ENCODE measurements at regions not wholly inside any gene's neighbourhood (a gene's known extent, or its start where the extent isn't known, plus 50 kb on each side); places are given as distances from the start of the nearest gene placed in this dataset.

DNA sequence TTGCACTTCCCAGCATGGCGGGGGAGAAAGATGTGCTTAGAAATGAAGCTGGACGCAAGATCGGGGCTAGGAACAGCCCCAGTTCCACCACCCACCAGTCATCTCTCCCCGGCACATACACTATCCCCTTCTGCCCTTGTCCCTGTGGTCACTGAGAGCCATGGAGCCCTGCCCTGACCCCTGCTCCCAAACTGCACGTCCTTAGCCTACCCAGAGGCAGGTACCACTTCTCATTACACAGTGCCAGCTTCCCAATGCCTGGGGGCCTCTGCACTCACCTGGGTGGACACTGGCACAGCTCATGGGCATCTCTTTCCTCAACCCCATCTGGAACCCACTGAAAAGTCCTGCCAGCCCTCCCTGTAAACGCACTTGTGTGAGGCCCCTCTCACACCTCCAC lies 139.3 kb upstream of the PRR20G start:
- no peaks in the 10 kb centered on the region for H3K9me1 ChIP-seq (replicated peaks; ENCODE audit: control insufficient read depth, extremely low read depth, insufficient read depth, low read length)
- H3K4me3 ChIP-seq (replicated peaks in 1 of 3; ENCODE audit: insufficient read depth in 1 of 3, low read depth in 1 of 3, low read length in 3 of 3), result no peak overlapping the region
- no peak overlapping the region for H2AFZ ChIP-seq (ENCODE audit: low read depth, low read length)
- DNase-seq (ENCODE audit: low read depth, low spot score) (no peak), FAIRE-seq (no peak)
- no peak overlapping the region for H3K27ac ChIP-seq (ENCODE audit: insufficient read depth, low read depth, low read length)
- H3K9me3 ChIP-seq (replicated peaks; ENCODE audit: control insufficient read depth, insufficient read depth, low read length), result no peaks in the 10 kb centered on the region
- dilution Hi-C loops (cut with MboI; ENCODE audit: extremely low pct_ligation_motif_present, low sequenced_read_pairs) (no loop called here), intact Hi-C loops (cut with micrococcal nuclease) (no loop called here)
- TF ChIP-seq GATA2 (IDR thresholded peaks at IDR 0.05; ENCODE audit: insufficient read depth, insufficient read length, low read depth, low read length), result no peak
- TF ChIP-seq POLR2A (IDR thresholded peaks at IDR 0.05; ENCODE audit: low read depth, low read length), result no peak
- TF ChIP-seq MYC (IDR thresholded peaks at IDR 0.05; ENCODE audit: low read depth, low read length), result no peak
- no peak for TF ChIP-seq JUN (IDR thresholded peaks at IDR 0.05; ENCODE audit: borderline replicate concordance, insufficient read depth, insufficient read length, low read depth)
- TF ChIP-seq FOS (IDR thresholded peaks at IDR 0.05; ENCODE audit: borderline replicate concordance, insufficient read depth, low read length), result no peak
- no peak for TF ChIP-seq EZH2 (IDR thresholded peaks at IDR 0.05; ENCODE audit: borderline replicate concordance, low read depth, low read length, severe bottlenecking)
- TF ChIP-seq, protein P1, sequence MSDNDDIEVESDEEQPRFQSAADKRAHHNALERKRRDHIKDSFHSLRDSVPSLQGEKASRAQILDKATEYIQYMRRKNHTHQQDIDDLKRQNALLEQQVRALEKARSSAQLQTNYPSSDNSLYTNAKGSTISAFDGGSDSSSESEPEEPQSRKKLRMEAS (IDR thresholded peaks at IDR 0.05; ENCODE audit: insufficient read depth, insufficient read length), result no peak
- TF ChIP-seq, protein P2, sequence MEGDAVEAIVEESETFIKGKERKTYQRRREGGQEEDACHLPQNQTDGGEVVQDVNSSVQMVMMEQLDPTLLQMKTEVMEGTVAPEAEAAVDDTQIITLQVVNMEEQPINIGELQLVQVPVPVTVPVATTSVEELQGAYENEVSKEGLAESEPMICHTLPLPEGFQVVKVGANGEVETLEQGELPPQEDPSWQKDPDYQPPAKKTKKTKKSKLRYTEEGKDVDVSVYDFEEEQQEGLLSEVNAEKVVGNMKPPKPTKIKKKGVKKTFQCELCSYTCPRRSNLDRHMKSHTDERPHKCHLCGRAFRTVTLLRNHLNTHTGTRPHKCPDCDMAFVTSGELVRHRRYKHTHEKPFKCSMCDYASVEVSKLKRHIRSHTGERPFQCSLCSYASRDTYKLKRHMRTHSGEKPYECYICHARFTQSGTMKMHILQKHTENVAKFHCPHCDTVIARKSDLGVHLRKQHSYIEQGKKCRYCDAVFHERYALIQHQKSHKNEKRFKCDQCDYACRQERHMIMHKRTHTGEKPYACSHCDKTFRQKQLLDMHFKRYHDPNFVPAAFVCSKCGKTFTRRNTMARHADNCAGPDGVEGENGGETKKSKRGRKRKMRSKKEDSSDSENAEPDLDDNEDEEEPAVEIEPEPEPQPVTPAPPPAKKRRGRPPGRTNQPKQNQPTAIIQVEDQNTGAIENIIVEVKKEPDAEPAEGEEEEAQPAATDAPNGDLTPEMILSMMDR (IDR thresholded peaks at IDR 0.05; ENCODE audit: extremely low read depth in 1 of 2, insufficient read depth in 1 of 2, low read depth in 1 of 2, low read length in 2 of 2), result no peak
- no peak for TF ChIP-seq POLR2AphosphoS5 (IDR thresholded peaks at IDR 0.05; ENCODE audit: insufficient read depth, low read depth, low read length)
- H3K9ac ChIP-seq (replicated peaks; ENCODE audit: extremely low read depth, insufficient read depth, low read length), result no peak overlapping the region
- H3K4me1 ChIP-seq (ENCODE audit: control insufficient read depth, extremely low read depth, insufficient read depth, low read length), result no peaks in the 10 kb centered on the region
- no peaks in the 10 kb centered on the region for H4K20me1 ChIP-seq (replicated peaks; ENCODE audit: control insufficient read depth, extremely low read depth, insufficient read depth, low read length)
- H3K4me2 ChIP-seq (ENCODE audit: insufficient read depth, low read length), result no peak overlapping the region
- no peaks in the 10 kb centered on the region for H3K79me2 ChIP-seq (ENCODE audit: control insufficient read depth, insufficient read depth, low read length)
- H3K36me3 ChIP-seq (ENCODE audit: control insufficient read depth in 2 of 2, extremely low read depth in 1 of 2, insufficient read depth in 2 of 2, low read length in 2 of 2), result no peaks in the 10 kb centered on the region
- BruUV-seq (replicated peaks), result no TSS peak
- ChIA-PET CTCF (interaction anchor here (1.0 kb wide), 1 partner anchor 29 kb away, joined by 4 read pairs; no protein-coding TSS in a partner anchor), POLR2A (no interaction called here)
- H3K27me3 ChIP-seq (ENCODE audit: control insufficient read depth in 2 of 2, insufficient read depth in 2 of 2, low read length in 2 of 2), result peaks cover 5% of the 10 kb centered on the region in 2 experiments

Measured in endothelial cell of umbilical vein (primary cell).